Ectodermal cell (in vitro differentiated cells): ENCODE measurements at regions not wholly inside any gene's neighbourhood (a gene's known extent, or its start where the extent isn't known, plus 50 kb on each side); places are given as distances from the start of the nearest gene placed in this dataset.

Experiments
- H3K27ac ChIP-seq: 2 replicates; pipeline ENCODE4 v1.7.0; 2013; ENCODE audit warnings: mild to moderate bottlenecking, low read depth, low read length; ENCODE audit not compliant: insufficient read depth, poor library complexity, severe bottlenecking
- H3K27me3 ChIP-seq: 2 replicates; pipeline ENCODE4 v1.7.0; 2013; ENCODE audit warnings: mild to moderate bottlenecking, low read length; ENCODE audit not compliant: insufficient read depth, control insufficient read depth, poor library complexity, severe bottlenecking
- H3K36me3 ChIP-seq: one replicate; pipeline ENCODE4 v1.7.0; 2013; ENCODE audit warnings: low read length; ENCODE audit not compliant: control insufficient read depth, insufficient read depth
- H3K4me1 ChIP-seq: one replicate; pipeline ENCODE4 v1.7.0; 2013; ENCODE audit warnings: low read length; ENCODE audit not compliant: control insufficient read depth, insufficient read depth
- H3K4me3 ChIP-seq: 2 replicates; pipeline ENCODE4 v1.7.0; 2013; ENCODE audit warnings: low read depth, low read length, control low read depth; ENCODE audit not compliant: insufficient read depth
- H3K9me3 ChIP-seq: 2 replicates; pipeline ENCODE4 v1.7.0; 2013; ENCODE audit warnings: mild to moderate bottlenecking, low read length, moderate library complexity; ENCODE audit not compliant: control insufficient read depth
- WGBS, 2 experiments: methylation state at CpG; one replicate each; pipeline ENCODE4 v1.1.7; 2013; ENCODE audit warnings: missing lambda C conversion rate in 2 of 2; 5-methylcytosine and 5-hydroxymethylcytosine counted together

- WGBS, 2 experiments, result 73 to 83% methylated on average over 1 of the region's 1 CpG
- Histone ChIP-seq H3K27ac (no peak overlapping the region), H3K36me3 (no peaks in the 10 kb centered on the region)
These were observed 323.4 kb upstream of the GBE1 start for GRCh38 chr3:82084824-82085223.

GRCh38 chr3:82082796-82083195 is 321.4 kb upstream of the GBE1 start:
- Histone ChIP-seq H3K4me3 (no peak overlapping the region), H3K27ac (no peak overlapping the region), H3K36me3 (no peaks in the 10 kb centered on the region), H3K9me3 (no peaks in the 10 kb centered on the region), H3K4me1 (no peaks in the 10 kb centered on the region), H3K27me3 (no peaks in the 10 kb centered on the region)

More at GRCh38 chr3:82084824-82085223, 323.4 kb upstream of the GBE1 start:
- no peak overlapping the region for H3K4me3 ChIP-seq
- H3K4me1 ChIP-seq, result no peaks in the 10 kb centered on the region
- no peaks in the 10 kb centered on the region for H3K9me3 ChIP-seq
- H3K27me3 ChIP-seq, result no peaks in the 10 kb centered on the region

GRCh38 chr3:82081351-82081750 is 319.9 kb upstream of the GBE1 start:
- Histone ChIP-seq H3K4me1 (no peaks in the 10 kb centered on the region), H3K27me3 (no peaks in the 10 kb centered on the region), H3K9me3 (no peaks in the 10 kb centered on the region), H3K27ac (no peak overlapping the region), H3K4me3 (no peak overlapping the region), H3K36me3 (no peaks in the 10 kb centered on the region)
- WGBS, 2 experiments, result 95% methylated on average over 2 of the region's 2 CpGs; no CpG with 5 or more reads in 1 of the 2 experiments

GRCh38 chr3:82080792-82081191 is 319.3 kb upstream of the GBE1 start:
- no peaks in the 10 kb centered on the region for H3K4me1 ChIP-seq
- no peaks in the 10 kb centered on the region for H3K36me3 ChIP-seq
- H3K27ac ChIP-seq, result no peak overlapping the region
- no peaks in the 10 kb centered on the region for H3K27me3 ChIP-seq
- H3K4me3 ChIP-seq, result no peak overlapping the region
- H3K9me3 ChIP-seq, result no peaks in the 10 kb centered on the region
- 91 to 97% methylated on average over 3 of the region's 3 CpGs for WGBS, 2 experiments

- no peaks in the 10 kb centered on the region for H3K36me3 ChIP-seq
- H3K27ac ChIP-seq, result no peak overlapping the region
- H3K4me1 ChIP-seq, result no peaks in the 10 kb centered on the region
- no peaks in the 10 kb centered on the region for H3K27me3 ChIP-seq
- no peak overlapping the region for H3K4me3 ChIP-seq
- 93 to 95% methylated on average over 3 of the region's 3 CpGs for WGBS, 2 experiments
- H3K9me3 ChIP-seq, result no peaks in the 10 kb centered on the region
These were observed 318.8 kb upstream of the GBE1 start for GRCh38 chr3:82080261-82080660.

- Histone ChIP-seq H3K4me1 (no peaks in the 10 kb centered on the region), H3K27me3 (no peaks in the 10 kb centered on the region), H3K4me3 (no peak overlapping the region), H3K36me3 (no peaks in the 10 kb centered on the region), H3K27ac (no peak overlapping the region), H3K9me3 (no peaks in the 10 kb centered on the region)
- WGBS, 2 experiments, result 91 to 95% methylated on average over 5 of the region's 5 CpGs
These were observed 318.0 kb upstream of the GBE1 start for GRCh38 chr3:82079335-82079890.

GRCh38 chr3:82078246-82078645 is 316.8 kb upstream of the GBE1 start:
- no peaks in the 10 kb centered on the region for H3K36me3 ChIP-seq
- no peak overlapping the region for H3K4me3 ChIP-seq
- no peaks in the 10 kb centered on the region for H3K27me3 ChIP-seq
- WGBS, 2 experiments, result 93% methylated on average over 3 of the region's 3 CpGs
- no peaks in the 10 kb centered on the region for H3K9me3 ChIP-seq
- no peaks in the 10 kb centered on the region for H3K4me1 ChIP-seq
- no peak overlapping the region for H3K27ac ChIP-seq

- Histone ChIP-seq H3K4me1 (no peaks in the 10 kb centered on the region), H3K4me3 (no peak overlapping the region), H3K27me3 (no peaks in the 10 kb centered on the region), H3K9me3 (no peaks in the 10 kb centered on the region), H3K36me3 (no peaks in the 10 kb centered on the region), H3K27ac (no peak overlapping the region)
- WGBS, 2 experiments, result 94 to 97% methylated on average over 7 of the region's 7 CpGs
These were observed 306.0 kb upstream of the GBE1 start for GRCh38 chr3:82067420-82067819.

GRCh38 chr3:82058809-82059208 is 297.4 kb upstream of the GBE1 start:
- Histone ChIP-seq H3K4me1 (no peaks in the 10 kb centered on the region), H3K27me3 (no peaks in the 10 kb centered on the region), H3K36me3 (no peaks in the 10 kb centered on the region), H3K4me3 (no peak overlapping the region), H3K27ac (no peak overlapping the region), H3K9me3 (no peaks in the 10 kb centered on the region)
- 94 to 95% methylated on average over 8 of the region's 8 CpGs for WGBS, 2 experiments

GRCh38 chr3:82055792-82056191 is 294.3 kb upstream of the GBE1 start:
- Histone ChIP-seq H3K27ac (no peak overlapping the region), H3K4me3 (no peak overlapping the region), H3K9me3 (no peaks in the 10 kb centered on the region), H3K27me3 (no peaks in the 10 kb centered on the region), H3K4me1 (no peaks in the 10 kb centered on the region), H3K36me3 (no peaks in the 10 kb centered on the region)
- WGBS, 2 experiments, result 74 to 86% methylated on average over 2 of the region's 3 CpGs

- WGBS, 2 experiments, result 86 to 97% methylated on average over 1 of the region's 1 CpG
- Histone ChIP-seq H3K4me1 (no peaks in the 10 kb centered on the region), H3K27me3 (no peaks in the 10 kb centered on the region), H3K27ac (no peak overlapping the region), H3K4me3 (no peak overlapping the region), H3K36me3 (no peaks in the 10 kb centered on the region), H3K9me3 (no peaks in the 10 kb centered on the region)
These were observed 293.4 kb upstream of the GBE1 start for GRCh38 chr3:82054849-82055248.
